HG03575 (cell line): ENCODE measurements at regions not wholly inside any gene's neighbourhood (a gene's known extent, or its start where the extent isn't known, plus 50 kb on each side); places are given as distances from the start of the nearest gene placed in this dataset.
"Not testable (repeated sequence)": the region's sequence is repeated elsewhere in the genome, so short reads cannot be mapped to it uniquely, and the experiment has no call there.

ENCODE experiments used
- ATAC-seq: cut with Tn5 transposase; IDR thresholded peaks from one replicate; pipeline ENCODE4 v1.9.1; 2021; ENCODE audit not compliant: unreplicated experiment, insufficient number of reproducible peaks, low FRiP score; ENCODE audit errors: extremely low read depth

DNA sequence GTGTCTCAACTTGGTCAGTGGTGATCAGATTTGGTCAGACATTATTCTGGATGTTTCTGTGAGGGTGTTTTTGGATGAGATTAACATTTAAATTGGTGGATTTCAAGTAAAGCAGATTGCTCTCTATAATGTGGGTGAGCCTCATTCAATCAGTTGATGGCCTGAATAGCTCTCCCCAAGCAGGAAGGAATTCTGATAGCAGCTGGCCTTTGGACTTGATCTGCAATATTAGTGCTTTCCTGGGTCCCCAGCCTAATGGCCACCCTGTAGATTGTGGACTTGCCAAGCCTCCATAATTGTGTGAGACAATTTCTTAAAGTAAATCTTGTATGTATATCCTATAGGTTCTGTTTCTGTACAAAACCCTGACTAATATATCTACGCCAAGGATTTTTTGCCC, 153.9 kb upstream of the TBL1XR1 start:
- no peak for ATAC-seq

DNA sequence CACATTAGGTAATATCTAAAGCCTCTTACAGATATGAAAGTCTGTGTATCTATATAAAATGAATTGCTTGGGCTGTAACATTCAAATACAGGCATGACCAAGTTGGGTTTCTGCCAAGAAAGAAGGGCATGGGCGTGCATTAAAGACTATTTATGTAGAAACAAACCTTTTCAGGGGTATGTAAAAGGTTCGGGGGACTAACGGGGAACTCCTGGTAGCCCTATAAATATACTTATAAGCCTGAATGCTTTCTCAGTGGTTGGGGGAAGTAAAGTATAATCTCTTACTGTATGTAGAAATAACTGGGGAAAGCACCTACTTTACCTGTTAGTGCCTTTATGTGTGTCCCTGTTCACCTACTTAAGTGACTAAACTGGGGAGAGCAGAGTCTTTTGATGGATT, 154.5 kb upstream of the TBL1XR1 start:
- ATAC-seq, result peak; percentile 98

DNA sequence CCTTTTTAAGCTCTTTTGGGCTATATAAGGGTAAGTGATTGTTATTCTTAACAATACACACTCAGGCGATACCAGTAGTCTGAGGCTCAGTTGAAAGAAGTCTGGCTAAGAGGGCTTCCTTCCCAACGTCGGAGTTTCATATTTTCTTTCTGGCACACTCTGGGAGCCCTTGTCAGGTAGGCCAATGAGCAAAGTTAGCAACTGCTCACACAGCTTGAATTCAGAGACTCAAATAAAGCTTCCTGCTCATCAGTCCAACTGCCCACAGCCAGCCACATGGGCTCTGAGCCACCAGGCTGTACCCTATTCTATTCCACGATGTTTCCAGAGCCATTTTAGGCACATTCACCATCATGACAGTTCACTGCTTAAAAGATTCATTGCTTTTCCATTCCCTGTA, 155.1 kb upstream of the TBL1XR1 start:
- no peak for ATAC-seq

DNA sequence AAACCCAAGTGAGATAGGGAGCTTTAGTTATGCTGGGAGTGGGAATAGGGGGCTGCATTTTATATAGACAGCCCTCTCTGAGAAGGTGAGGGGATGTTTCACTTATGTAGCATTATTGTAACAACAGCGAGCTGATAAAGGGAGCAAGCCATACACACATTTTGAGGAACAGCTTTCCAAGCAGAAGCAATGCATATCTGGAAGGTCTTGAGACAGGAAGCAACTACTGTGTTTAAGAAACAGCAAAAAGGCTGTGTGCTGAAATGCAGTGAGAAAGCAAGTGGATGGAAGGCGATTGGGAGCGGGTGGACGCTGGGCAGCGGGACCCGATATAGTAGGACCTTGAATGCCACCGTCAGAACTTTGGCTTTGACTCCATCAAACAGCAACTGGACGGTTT, 155.9 kb upstream of the TBL1XR1 start:
- no peak for ATAC-seq

DNA sequence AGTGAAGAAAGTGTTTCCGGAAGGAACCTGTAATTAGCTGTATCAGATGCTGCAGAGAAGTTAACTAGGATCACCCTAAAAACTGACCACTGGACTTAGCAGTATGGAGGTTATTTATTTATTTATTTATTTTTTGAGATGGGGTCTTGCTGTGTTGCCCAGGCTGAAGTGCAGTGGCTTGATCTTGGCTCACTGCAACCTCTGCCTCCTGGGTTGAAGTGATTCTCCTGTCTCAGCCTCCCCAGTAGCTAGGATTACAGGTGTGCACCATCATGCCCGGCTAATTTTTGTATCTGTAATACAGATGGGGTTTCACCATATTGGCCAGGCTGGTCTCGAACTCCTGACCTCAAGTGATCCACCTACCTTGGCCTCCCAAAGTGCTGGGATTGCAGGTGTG, 156.6 kb upstream of the TBL1XR1 start:
- ATAC-seq, result not testable (repeated sequence)

DNA sequence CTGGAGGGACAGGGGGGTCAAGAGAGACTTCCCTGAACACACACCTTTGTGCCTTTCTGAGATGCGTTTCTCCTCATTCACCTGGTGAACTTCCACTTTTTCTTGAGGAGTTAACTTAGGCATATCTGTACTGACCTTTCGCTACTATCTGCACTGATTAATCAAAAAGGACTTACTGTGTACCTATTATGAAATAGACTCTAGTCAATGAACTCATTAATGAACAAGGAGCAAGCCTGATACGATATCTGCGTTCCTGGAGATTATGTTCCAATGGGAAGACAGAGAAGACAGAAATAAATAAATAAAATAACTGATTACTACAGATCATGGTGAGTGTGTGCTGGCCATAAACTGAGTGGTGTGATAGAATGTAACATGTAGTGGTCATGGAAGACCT, 157.2 kb upstream of the TBL1XR1 start:
- ATAC-seq, result no peak

DNA sequence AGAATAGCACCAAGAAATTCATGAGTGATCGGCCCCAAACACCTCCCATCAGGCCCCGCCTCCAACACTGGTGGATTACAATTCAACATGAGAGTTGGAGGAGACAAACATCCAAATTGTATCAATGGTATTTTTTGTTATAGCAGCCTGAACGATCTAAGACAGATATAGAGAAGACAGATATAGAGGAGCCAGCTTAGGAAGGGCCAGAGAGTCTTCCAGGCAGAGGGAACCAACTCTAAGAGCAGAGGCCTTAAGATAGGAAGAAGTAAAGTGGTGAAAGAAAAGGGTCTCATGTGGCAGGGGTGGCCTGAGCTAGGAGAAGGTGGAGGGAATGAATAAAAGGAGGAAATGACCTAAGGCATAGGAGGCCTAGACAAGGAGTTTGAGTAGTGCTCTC, 158.8 kb upstream of the TBL1XR1 start:
- ATAC-seq, result no peak

DNA sequence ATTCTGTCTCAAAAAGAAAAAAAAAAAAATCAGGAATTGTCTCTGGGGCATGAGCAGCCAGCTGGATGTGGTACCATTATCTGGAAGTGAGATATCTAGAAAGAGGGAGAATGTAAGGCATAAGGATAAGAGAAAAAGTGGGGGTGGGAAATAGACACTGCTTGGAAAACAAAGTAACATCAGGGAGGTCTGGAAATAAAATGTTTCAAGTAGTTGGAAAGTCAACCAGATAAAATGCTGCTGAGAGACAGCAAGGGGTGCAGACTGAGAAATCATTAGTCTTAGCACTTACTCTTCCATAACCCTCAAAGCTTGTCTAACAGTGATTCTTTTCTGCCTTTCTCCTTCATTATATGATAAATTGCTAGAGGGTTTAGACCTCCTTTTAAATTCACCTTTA, 159.7 kb upstream of the TBL1XR1 start:
- no peak for ATAC-seq

DNA sequence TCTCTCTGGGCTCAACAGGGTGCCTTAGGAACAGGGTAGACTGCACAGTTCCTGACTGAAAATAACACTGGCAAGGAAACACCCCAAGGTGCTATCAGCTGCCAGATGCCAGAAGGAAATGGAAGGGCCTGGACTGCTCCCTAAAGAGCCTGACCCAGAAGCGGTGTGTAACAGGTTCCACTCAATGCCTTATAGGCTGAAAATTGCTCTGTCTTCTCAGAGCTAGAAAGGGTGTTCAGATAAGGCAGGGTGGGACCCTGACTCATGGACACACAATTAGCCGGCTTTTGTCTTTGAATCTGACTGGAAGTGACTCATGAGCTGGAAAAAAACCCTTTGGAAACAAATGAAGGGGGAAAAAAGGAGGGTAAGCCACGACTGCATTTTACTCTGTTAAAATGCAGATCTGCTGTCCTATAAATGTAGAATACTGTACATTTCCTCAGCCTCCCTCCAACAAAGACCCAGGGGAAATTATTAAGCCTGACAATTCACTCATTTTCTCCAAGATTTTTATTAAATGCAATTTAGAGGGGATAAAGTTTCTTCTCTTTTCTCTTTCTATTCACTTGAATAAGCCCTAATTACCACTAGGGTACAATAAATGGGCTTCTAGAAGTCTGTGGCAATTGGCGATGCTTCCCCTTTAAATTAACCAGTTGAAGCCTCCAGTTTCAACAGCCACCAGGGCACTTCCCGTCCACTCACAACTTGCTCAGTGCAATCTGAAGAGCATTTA, 160.2 kb upstream of the TBL1XR1 start:
- no peak for ATAC-seq

DNA sequence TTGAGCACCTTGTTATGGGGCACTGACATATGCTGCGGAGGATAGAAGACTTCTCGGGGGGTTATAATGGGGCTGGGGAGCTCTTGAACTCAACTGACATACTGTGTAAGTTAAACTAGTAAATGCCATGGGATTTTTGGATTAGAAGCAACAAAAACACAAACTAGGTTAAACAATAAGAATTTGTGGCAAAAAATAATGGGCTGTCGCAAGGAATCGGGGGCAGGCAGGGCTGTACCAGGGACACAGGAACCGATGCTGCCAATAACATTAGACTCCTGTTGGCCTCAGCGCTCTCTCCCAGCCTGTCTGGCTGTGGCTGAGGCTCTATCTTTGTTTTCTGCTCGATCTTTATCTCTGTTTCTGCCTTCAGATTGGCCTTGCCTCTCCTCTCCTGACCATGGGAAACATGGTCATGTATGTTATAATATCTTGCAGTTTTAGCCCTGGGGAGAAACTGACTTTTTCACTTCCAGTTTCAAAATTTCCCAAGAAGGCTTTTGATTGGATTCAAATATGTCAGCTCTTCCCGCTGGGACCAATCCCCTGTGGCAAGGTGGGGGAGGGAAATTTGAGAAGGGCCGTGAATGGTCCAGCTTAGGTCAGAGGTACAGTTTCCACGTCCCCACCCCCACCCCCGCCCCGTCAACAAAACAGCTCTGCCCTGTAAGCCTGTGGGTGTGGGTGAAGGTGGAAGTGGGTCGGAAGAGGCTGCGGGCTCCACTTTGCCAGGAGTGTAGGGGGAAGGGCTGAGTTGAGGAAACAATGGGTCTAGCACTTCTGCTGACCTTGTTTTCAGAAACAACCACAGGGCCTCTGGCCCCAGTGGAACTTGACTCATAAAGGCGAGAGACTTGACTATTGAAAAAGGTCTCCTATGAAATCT, 161.1 kb upstream of the TBL1XR1 start:
- ATAC-seq, result peak; percentile 26

DNA sequence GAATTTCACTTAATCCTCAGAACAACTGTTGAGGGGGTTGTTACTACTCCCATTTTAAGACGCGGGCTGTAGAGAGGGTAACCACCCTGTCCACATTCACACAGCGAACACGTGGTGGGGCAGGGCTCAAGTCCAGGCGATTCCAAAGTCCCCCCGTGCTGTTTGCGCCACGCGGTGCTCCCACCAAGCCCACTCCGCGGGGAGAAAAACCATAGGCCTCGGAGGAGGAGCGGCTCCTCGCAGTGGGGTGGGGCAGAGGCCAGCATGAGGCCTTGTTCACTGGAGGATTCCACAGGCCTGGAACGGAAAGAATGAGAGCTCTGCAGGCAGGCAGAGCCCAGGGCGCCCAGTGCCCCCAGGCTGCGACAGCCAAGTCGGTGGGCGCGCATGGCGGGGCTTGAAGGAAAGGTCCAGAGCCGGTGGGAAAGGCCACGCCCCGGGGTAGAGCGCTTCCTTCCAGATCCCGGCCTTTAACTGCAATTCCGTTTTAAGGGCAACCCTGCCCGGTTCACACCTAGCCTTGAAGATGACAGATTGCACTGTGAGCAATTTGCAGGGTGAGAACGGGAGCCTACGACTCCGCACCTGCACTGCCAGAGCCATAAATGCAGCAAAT, 161.8 kb upstream of the TBL1XR1 start:
- ATAC-seq, result no peak

DNA sequence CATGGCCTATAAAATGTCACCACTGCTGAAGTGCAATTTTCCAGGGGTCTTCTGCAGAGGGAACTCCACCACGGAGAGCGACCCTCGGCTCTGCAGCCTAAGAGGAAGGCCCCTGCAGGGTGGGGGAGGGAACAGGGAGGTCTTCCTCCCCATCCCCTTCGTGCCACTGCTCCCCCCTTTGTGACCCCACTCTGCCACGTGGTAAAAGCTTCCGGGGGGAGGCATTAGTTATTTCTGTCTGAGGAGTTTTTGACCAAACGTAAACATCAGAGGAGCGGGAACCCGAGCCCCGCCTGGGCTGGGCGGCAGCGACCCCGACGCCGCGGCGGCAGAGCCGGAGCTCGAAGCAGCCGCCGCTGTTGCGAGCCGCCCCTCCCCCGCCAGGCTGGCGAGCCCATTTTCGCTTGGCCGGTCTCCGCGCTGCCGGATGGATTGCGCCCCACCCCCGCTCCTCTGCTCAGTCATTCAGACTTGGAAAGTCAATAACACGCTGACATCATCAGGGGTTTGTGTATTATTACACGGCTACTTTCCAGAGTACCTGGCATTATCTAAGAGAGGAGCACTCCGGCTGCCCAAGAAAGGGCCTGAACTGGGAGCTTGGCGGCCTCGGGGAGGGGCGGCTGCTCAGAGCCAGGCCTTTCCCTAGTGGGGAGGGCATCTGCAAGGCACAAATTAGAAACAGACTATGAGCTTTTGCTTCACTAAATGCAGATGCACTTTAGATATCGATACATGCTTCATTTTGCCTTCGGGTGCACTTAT, 162.5 kb upstream of the TBL1XR1 start:
- ATAC-seq, result peak; percentile 69

DNA sequence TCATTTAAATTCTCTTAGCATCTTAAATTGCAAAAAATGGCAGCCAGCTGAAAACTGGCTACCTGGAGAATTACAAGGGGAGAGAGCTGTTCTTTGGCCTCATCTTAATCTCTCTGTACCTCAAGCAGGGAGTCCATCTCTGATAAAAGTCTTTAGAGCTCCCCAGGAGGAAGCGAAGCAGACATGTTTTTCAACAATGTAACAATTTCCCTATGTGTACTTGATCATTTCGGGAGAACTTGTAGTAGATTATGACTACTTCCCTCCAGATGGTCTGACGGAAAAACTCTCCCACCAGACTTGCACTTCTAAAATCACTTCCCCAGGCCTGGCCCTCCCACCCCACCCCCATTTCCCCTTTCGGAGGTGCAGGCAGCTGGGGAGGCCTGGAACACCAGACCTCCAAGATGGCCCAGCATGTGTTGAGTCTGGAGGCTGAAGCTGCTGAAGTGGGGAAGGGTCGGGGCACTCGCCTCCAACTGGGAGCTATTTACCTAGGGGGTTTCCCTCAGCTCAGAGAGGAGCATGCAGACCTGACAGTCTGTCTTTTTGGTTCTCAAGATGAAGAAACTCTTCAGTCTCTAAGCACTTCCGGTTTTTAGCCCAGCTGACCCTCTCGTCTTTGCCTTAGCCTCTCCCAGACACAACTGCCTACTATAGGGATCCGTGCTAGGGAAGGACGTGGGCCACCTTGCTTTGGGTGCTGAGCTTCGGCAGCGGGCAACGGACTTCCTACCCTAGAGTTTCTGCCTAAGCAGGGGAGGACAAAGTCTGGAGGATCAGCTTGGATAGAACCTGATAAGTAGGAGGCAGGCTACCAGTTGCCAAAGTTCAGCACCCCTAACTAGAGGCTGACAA, 164.0 kb upstream of the TBL1XR1 start:
- ATAC-seq, result no peak

DNA sequence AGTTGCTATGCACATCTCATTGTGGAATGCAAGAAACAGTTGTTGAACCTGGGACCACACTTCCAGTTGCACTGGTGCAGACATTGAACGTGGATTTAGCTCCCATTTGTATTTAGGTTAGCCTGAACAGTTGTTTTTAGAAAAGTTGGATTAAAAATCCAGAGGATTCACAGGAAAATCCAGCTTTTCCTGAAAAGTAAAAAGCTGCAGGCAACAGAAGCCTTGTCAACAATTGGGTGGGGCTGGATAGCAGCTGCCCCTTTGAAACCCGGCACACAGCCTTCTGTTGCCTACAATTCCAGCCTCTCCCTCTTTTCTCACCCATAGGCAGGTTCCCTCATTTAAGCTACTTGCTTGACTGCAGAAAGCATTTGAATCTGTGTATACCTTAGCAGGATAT, 165.3 kb upstream of the TBL1XR1 start:
- ATAC-seq, result no peak

DNA sequence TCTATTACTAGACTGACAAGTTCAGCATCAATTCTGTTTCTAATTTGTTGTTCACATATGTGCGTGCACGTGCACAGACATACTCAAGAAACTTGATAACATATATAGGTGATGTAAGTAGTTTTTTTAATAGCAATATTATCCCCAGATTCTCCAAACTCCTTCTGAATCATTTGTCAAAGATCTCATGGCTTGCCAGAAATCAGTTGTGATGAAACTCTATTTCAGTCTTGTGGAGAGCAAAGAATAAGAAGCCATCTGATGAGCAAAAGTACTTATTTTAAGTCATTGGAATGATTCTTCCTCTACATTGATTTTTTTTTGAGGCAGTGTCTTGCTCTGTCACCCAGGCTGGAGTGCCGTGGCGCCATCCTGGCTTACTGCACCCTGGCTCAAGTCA, 167.0 kb upstream of the TBL1XR1 start:
- no peak for ATAC-seq

DNA sequence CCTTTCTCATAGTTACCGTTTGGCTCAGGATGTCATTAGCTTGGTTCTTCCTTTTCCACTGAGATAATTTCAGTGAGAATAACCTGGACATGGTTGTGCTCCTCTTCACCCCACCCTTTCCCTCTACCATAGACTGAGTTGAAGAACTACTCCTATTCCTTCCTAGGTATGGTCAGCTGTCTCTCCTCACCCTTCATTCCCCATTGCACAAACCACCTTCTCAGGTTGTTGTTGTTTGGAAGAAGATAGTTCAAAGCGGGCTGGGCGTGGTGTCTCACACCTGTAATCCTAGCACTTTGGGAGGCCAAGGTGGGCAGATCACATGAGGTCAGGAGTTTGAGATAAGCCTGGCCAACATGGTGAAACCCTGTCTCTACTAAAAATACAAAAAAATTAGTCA, 168.0 kb upstream of the TBL1XR1 start:
- not testable (repeated sequence) for ATAC-seq

DNA sequence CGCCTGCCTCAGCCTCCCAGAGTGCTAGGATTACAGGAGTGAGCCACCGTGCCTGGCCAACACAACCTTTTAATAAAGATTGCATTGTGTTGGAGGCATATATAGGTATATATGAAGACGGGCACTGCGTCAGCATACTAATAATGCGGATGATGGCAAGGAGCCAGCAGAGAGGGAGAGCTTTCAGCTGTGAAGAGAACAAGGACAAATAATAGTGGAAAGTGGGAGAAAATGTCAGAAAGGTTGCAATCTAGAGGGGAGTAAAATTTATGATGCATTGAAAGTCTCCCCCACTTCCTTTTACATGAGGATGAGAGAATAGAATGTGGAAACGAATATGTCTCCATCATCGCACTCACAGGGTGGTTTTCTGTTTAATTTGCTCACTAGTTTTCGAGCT, 170.5 kb upstream of the TBL1XR1 start:
- ATAC-seq, result no peak

DNA sequence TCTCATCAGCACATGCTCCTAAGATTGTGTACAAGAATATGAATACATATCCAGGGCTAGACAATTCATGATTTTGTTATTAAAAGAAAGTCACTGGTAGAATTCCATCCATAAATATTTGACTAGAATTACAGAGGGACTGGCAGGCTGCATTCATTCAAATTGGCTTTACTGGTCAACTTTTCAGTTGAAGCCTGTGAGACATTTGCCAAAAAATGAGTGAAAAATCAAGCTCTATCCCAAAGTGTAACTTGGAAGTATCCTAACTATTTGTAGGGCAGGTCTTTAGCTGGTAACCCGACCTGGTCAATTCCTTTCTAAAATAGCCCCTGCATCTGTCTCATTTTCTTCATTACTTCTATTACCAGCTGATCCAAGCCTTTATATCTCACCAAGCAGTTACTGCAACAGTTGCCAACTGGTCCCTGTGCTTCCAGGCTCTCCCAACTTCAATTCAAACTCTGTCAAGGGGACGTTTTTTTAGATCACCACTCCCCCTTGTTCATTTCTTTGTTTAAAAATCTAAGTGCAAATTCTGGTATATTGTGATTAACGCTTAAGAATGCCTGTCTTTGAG, 173.1 kb upstream of the TBL1XR1 start:
- no peak for ATAC-seq
